ENCODE measurements at regions not wholly inside any gene's neighbourhood (a gene's known extent, or its start where the extent isn't known, plus 50 kb on each side); places are given as distances from the start of the nearest gene placed in this dataset.

DNA sequence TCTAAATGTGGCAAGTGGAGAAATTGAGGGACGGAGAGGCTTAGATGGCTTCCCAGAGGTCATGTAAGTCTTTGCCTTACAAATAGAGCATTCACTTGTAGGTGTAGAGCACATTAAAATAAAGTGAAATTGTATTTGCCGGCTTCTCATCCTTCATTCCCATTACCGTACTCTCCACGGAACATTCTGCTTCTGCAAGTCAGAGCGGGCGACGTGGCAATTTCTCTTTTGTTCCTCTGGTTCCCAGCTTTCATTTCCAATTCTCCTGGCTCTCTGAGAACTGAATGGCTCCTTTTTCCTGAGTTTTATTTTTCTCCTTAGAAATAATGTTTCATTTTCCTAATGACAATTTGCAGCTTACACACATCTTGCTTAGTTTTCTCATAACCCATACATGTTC, 51.3 kb upstream of the PFKP start:
- in situ Hi-C loops (cut with MboI; ENCODE audit: low sequenced_read_pairs), result no loop called here

DNA sequence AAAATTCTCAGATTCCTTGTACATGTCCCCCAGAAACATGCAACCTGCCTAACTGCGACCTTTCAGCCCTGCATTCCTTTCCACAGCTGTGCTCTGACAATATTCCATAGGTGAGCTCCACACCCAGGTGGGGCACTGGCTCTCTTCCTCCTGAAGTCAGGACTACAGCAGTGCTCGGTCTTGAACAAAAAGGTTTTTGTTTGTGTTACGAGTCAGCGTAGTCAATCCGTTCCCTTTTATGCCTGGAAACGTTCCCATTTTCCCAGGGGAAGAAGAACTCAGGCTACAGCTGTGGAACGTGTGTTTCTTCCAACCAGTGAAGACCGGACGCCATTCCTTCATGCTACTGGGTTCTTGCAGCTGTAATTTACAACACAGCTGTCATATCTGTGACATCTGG, 52.4 kb upstream of the PFKP start:
- in situ Hi-C loops (cut with MboI; ENCODE audit: low sequenced_read_pairs), result no loop called here

DNA sequence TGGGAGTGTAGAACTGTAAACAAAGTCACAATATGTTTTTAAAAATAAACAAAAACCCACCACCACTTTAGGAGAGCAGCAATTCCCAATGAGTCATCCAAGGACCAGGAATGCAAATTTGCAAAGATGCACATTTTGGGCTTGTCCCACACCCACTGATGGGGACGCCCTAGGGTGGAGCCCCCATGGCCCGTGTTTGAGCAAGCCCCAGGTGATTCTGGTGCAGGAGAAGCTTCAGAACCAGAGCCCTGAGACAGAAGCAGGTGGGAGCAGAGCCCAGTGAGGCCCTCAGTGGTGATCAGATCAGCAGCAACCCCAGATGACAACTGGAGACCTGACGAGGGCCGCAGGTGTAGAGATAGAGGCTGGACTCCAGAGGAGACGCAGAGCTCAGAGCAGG, 55.1 kb upstream of the PFKP start:
- in situ Hi-C loops (cut with MboI; ENCODE audit: low sequenced_read_pairs), result no loop called here

DNA sequence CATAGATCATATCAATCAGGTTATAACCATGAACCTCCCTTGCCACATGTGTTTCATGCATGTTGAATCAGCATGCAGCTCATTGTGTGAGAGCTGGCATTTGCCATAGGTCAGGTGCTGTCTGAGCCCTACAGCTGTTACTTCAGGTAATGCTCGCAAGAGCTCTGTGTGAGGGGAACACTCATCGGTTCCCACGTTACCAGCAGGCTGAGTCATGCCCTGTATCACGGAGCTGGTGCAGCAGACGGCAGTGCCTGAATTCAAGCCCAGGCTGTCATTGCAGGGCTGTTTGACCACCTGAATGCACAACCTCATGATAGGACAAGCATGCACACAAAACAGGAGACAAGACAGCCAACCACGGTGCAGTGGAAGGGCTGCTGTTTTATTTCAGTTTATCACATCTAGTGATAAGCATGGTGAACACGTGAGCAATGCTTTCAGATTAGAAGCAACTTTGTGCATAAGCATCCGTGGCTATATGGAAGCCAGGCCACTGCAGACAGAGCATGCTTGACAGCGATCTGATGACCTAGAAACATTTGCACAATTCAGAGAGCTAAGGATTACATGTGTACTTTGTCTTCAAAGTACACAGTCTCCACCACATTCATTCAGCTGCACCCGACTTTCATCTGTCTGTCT, 56.4 kb upstream of the PFKP start:
- in situ Hi-C loops (cut with MboI; ENCODE audit: low sequenced_read_pairs), result no loop called here

DNA sequence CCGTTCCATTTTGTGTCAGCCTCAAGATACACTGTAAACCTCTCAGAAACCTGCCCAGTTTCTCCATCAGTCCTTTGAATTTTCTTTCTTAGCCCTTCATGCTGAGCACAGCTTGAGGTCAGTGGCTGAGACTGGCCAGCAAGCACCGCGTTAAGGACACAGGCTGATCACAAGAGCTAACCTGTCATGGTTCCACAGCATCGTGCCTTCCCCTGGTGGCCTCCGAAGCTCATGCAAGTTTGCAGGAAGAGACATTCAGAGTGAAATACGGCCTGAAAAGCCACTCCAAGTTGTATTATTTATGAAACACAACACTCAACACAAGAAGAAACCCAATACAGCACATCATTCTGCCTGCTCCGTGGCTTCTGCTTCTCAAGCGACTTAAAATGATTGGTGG, 57.0 kb upstream of the PFKP start:
- in situ Hi-C loops (cut with MboI; ENCODE audit: low sequenced_read_pairs), result no loop called here

DNA sequence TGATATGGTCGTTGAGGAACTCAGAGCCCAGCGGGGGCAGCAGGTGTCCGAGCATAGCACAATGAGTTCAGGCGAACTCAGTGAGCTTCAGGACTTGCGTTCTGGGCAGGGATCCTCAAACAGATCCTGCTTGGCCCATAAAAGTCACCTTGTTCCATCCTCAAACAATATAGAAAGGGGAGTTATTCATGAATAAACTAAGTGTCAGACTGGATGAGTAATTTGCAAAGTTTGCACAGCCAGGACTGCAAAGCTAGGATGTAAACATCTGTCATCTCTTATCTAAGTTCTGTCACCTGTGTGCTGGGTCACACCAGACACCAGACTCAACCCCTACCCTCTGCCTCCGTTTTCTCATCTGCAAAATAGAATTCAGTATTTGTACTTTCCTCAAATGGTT, 58.0 kb upstream of the PFKP start:
- in situ Hi-C loops (cut with MboI; ENCODE audit: low sequenced_read_pairs), result no loop called here

DNA sequence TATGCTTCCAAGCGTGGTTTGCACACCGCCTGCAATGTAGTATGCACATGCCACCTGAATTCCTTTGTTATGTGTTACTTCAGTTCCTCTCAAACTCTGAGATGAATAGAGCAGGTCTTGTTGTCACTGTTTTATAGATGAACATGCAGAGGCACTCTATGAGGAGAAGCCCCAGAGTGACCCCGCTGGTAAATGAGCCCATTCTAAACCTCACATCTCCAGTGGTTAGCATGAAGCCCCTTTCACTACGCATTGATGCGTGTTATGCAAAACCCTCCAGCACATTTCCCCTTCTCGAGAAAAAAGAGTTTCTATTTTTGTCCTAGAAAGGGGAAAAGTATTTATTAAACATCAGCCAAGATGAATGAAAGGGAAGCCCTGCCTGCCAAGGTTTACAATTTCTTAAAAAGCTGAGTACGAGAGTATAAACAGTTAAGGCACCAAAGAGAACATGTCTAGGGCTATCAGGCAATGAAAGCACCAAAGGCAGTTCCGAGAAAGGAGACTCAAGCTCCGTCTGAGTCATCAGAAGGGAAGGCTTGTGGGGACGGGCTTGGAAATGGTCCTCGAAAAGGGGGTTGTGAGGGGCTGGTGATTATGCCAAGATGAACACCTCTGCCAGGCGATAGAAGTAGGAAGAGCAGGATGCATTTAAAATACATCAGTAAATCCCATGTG, 58.7 kb upstream of the PFKP start:
- in situ Hi-C loops (cut with MboI; ENCODE audit: low sequenced_read_pairs), result no loop called here

DNA sequence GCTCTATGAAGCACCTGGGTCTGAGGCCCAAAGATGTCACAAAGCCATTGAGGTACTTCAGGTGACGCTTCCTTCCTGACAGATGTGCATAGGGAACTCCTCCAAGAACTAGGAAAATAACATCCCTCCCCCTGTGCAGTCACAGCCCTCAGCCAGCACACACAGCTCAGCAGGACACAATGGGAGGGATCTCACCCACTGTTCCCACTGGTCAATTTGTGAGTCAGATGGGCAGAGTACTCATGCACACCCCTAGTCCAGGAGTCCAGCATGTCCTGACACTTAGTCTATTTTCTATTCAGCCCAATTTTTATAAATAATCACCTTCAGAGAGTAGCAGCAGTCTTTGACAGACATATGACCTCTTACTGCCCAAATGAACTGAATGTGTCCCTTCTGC, 60.7 kb upstream of the PFKP start:
- in situ Hi-C loops (cut with MboI; ENCODE audit: low sequenced_read_pairs), result no loop called here

DNA sequence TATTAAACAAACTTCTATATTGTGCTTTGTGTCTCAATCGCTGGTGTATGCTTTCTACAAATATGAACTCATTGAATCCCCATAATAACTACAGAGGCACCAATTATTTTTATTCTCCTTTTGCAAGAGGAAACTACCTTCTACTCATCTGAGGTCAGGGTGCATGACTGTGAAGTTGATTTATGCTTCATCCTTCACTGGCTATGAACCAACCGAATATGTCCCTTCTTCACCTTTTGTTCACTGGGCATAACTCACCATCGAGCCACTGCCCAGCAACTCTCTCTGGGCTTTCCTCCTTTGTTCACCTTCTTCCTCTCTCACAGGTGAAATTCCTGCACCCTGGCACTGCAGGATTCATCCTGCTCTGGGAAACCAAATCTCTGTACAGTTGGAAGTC, 61.3 kb upstream of the PFKP start:
- in situ Hi-C loops (cut with MboI; ENCODE audit: low sequenced_read_pairs), result no loop called here

DNA sequence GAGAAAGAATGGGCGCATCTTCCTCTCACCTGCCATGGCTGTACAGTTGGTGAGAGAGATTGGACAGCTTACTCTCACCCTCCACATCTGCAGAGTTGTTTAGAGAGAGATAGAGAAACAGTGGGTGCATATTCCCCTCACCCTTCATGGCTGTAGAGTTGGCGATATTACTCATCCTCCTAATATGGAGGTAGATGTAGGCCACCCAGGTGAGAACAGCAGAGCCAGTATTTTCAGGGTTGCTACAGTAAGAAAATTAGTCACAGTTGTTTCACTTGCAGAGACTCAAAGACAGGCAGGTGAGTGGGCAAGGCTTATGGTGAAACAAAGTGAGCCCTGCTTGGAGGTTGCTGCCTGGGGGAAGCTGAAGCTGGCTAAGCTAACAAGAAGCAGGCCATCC, 65.0 kb upstream of the PFKP start:
- in situ Hi-C loops (cut with MboI; ENCODE audit: low sequenced_read_pairs), result no loop called here

DNA sequence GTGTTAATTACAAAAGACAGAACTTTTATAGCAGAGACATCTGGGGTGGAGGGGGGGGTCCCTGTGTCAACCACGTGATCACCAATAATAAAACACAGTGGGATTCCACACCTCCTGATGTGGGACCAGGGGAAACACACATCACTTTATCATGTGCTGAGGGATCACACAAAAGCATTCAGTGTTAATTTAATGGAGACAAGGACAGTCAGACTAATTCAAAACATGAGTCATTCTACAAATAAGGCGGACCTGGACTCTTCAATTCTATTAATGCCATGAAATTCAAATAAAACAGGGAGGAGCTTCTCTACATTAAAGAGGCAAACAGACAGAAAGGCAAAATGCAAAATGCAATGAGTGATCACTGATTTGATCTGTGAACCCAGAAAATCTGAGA, 67.3 kb upstream of the PFKP start:
- in situ Hi-C loops (cut with MboI; ENCODE audit: low sequenced_read_pairs), result no loop called here

DNA sequence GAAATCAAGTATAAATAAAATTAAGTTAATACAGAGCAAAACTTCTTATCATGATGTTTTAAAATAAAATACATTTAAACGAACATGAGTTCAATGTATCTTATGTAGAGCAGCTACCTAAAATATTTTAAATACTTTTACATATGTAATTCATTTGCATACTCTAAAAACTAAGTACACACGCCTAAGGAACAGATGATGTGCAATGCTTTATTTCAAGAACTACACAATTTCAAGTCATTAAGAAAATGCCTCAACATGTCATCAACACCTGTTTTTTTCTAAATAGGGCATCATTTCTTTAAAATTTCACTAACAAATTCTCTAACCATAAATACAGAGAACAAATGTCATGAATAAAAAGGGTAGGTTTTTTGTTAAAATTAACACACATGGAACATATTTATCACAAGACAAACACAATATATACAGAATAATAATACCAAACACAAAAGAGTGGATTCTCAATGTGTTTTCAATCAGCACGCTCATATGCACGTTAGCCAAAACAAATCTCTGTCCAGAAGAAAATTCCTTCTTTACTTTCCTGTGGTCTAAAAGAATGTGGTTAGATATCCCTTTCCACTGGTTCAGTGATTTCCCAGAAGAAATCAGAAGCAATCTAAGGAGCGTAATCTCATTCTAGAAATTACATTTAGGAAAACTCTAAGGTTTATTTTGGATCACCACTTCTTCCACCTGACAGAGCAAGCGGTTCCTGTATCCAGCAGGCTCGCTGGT, 73.0 kb upstream of the PFKP start:
- in situ Hi-C loops (cut with MboI; ENCODE audit: low sequenced_read_pairs), result no loop called here

DNA sequence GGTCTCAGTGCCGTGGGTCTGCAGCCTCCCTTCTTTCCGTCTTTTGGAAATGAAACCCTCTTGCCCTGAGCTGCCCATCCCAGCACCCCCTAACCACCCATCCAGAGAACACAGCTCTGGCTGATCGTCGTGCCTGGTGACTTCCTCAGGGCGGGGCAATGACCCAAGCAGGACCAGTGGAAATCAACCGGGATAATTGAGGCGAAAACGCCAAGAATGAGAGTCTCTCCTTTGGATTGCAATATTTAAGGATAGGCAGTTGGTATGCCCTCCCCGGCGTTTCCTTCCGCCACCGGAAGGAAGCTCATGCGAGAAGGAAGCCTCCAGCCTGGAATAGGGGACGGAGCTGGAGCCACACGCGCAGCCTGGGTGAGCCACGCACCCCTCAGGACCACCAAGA, 73.7 kb upstream of the PFKP start:
- in situ Hi-C loops (cut with MboI; ENCODE audit: low sequenced_read_pairs), result no loop called here

DNA sequence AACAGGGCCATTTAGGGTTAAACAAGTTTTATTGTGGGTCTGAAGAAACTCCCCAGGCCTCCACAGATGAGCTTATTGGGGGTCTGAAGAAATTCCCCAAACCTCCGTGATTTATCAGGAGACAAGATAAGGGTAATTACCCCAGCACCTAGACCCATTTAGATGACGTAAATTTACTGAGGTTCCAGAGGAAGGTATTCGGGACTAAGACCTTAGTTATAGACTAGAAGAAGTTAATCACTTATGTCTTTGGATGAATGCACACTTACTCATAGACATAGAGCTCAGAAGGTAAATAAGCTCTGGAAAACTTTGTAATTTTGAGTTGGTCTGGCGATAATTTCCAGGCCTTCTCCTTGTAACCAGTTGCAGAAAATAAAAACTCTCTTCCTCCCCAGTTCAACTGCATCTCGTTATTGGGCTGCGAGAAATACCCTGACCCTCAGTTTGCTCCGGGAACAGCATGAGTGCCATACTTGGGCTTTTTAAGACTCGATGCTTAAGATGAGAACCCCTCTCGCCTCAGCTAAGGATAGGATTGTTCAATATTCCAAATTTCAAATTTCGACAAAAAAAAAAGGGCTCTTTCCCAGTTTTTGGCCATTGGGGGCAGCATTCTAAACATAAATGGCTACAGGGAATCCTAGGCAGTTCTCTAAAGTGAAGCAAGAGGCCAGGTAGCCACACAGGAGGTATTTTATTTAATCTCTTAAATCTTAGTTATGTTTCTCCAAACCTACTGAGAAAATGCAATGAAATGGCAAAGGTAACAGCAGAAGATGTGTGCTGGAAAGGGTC, 74.7 kb upstream of the PFKP start:
- in situ Hi-C loops (cut with MboI; ENCODE audit: low sequenced_read_pairs), result no loop called here

DNA sequence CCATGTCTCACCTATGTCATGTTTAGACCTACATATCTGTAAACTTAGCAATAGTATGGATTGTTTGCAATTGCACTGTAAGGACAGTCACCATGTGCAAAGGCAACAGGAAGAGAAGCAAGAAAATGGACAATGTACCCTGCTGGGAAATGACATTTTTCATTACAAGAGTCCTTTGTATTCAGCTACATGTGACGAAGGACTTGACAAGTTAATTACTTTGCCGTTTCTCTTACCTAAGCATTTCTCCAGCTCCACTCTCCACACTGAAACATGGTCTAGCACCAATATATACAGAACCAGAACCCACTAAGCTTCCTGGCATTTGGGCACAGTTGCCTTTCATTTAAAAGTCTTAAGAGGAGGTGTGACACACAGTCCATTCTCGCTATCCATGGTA, 76.6 kb upstream of the PFKP start:
- in situ Hi-C loops (cut with MboI; ENCODE audit: low sequenced_read_pairs), result no loop called here

DNA sequence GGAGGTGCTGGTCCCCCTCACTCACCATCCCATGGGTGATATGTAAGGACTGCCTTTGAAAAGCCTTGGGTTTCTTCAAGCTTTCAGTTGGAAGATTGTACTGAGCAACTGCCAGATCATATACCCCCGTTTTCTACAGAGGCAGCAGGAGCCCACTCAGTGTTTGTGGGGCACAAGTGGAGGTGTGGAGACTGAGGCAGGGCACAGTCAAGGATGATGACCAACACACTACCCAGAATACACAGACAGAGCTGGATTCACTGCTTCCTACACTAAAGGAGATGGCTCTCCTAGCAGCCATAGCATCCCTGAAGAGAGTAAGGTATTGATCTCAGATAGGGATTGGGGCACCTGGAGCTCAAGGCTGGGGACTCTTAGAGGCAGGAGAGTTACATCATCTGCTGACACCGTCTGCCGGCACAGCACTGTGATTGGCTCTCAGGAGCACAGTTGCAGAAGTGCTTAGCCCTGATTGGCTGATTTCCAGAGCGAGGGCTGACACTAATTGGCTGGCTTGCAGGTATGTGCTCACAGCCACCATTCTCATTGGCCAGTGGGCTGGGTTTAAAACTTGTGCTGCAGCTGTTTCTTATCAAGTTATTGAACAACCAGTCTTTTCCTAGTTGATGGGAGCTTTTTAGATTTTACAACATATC, 77.9 kb upstream of the PFKP start:
- in situ Hi-C loops (cut with MboI; ENCODE audit: low sequenced_read_pairs), result no loop called here

DNA sequence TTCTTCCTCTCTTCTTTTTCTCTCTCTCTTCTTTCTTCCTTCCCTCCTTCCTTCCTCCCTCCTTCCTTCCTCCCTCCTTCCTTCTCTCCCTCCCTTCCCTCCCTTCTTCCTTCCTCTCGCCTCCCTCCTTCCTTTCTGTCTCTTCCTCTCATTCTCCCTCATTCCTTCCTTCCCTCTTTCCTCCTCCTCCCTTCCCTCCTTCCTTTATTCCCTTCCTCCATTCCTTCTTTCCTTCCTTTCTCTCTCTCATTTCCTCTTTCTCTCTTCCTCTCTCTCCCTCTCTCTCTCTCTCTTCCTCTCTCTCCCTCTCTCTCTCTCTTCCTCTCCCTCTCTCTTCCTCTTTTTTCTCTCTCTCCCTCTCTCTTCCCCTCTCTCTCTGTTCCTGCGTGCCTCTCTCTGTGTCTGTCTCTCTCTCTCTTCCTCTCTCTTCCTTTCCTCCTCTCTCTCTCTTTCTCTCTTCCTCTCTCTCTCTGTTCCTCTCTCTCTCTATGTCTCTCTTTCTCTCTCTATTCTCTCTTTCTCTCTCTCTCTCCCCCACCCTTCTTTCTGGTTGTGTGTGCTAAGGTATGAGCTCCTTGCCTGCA, 80.1 kb upstream of the PFKP start:
- in situ Hi-C loops (cut with MboI; ENCODE audit: low sequenced_read_pairs), result no loop called here

DNA sequence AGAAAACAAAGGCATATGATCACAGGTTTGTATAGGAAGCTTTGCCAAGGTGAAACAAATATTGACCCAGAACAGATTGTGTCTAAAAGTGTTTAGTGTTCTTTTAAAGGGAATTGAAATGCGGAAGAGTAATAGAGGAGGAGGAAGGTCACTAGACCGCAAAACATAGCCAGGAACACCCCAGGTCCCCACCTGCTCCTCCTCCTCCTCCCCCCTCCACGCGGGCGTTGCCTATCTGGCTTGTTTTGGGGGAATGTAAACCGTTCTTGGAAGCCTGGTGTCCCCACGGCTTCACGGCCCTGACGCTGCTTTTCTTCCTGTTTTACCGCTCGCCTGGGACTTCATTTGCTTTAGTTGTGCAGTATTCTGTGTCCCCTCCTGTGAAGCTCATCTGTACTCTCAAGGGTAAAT, 81.0 kb upstream of the PFKP start:
- in situ Hi-C loops (cut with MboI; ENCODE audit: low sequenced_read_pairs), result no loop called here

DNA sequence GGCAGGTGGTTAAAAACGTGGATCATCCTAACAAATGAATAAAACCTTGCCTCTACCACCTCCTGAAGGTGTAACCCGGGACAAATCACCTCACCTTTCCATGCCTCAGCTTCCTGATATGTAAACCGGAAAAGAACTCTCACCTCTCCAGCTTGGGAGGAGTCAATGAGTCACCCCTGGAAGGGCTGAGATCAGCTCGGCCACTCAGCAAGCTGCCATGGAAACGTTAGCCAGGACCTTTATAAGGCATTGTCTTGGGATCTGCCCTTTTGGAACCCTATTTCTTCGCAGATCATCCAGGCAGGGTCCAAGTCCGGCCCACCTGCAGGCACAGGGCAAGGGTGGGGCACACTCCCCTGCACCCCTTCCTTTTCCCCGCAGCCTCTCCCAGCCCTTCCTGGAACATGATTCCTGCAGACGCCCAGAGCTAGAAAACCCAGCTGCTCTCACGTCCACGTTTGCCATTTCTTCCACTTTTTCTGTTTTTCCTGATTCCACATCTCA, 81.6 kb upstream of the PFKP start:
- in situ Hi-C loops (cut with MboI; ENCODE audit: low sequenced_read_pairs), result no loop called here

DNA sequence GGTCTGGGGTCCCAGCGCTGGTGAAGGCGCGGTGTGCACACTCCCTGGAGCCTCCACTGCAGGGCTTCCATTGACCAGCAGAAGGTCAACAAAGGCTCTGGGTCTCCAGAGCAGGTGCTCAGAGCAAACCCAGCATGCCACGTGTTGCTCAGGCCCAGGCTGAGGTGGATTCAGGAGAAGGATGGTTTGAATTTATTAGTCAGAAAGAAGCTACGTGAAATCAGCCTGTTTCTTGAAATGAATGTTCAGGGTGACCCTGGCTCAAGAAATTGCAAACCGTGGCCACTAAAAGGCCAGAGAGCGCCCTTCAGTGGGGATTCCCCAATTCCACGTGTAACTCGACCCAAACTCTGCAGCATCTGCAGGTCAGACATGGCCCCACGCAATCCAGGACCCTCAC, 82.7 kb upstream of the PFKP start:
- in situ Hi-C loops (cut with MboI; ENCODE audit: low sequenced_read_pairs), result no loop called here

DNA sequence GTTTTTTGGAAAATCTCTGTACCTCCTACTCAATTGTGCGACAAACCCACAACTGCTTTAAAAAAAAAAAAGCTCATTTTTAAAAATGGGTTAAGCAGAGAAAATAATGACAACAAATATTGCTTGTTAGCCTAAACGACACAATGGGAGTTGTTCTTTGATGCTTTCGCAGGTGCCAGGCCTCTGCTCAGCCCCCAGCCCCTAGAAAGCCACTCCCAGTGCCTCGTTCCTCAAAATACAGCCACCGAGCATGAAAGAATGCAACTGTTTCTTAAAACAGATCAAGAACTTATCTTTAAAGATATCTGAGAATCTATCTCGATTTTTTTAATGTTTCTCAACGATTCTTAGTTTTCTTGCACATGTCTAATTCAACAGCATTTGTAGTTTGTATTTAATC, 85.2 kb upstream of the PFKP start:
- in situ Hi-C loops (cut with MboI; ENCODE audit: low sequenced_read_pairs), result no loop called here
